Epidermal melanocyte (primary cell): ENCODE measurements at regions not wholly inside any gene's neighbourhood (a gene's known extent, or its start where the extent isn't known, plus 50 kb on each side); places are given as distances from the start of the nearest gene placed in this dataset.
"Not testable (repeated sequence)": the region's sequence is repeated elsewhere in the genome, so short reads cannot be mapped to it uniquely, and the experiment has no call there.

Experiments used
- DNase-seq: peaks from one replicate; pipeline ENCODE4 v3.0.0; 2011; ENCODE audit warnings: low spot score; ENCODE audit not compliant: insufficient read length

DNA sequence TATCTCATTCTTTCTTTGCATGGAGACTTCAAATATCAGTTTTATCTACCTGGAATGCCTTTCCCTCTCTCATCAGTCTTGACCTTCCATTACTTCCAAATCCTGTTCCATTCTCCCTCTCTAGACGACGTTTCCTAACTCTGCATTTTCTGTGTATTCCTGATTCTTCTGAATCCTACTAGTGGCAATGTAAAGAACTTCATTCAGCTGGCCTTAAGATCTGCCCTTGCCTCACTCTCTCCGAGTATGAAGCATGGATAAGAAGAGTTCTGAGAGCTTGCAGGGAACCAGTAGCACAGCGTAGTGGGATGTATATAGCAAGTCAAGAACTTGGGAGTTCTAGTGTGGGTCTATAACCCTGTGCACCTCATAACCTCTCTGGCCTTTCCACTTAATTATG lies 68.5 kb upstream of the HOXC13 start:
- DNase-seq = no peak

- no peak for DNase-seq
These were observed 67.3 kb upstream of the HOXC13 start for GRCh38 chr12:53871367-53871766.

- DNase-seq = no peak
These were observed 66.3 kb upstream of the HOXC13 start for GRCh38 chr12:53872367-53872766.

DNA sequence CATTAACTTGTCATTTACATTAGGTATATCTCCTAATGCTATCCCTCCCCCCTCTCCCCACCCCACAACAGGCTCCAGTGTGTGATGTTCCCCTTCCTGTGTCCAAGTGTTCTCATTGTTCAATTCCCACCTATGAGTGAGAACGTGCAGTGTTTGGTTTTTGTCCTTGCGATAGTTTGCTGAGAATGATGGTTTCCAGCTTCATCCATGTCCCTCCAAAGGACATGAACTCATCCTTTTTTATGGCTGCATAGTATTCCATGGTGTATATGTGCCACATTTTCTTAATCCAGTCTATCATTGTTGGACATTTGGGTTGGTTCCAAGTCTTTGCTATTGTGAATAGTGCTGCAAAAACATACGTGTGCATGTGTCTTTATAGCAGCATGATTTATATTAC lies 60.7 kb upstream of the HOXC13 start:
- DNase-seq = not testable (repeated sequence)

DNA sequence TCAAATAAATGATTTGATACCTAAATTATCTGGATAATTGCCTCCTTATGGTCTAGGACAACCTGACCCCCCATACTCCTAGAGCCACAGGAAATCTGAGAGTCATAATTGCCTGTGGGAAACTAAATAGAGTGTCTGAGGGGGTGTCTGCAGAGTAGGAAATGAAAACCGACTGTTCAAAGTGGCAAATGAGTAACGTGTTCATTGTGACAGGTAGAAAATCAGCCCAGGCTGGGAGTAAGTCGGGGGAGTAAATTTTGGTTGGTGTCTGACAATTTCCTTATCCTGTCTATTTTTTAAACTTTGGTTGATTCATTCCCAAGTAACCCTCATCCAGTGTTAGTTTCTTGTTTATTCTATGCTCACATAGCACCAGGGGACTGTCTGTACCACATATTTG lies 51.6 kb upstream of the HOXC13 start:
- no peak for DNase-seq

DNA sequence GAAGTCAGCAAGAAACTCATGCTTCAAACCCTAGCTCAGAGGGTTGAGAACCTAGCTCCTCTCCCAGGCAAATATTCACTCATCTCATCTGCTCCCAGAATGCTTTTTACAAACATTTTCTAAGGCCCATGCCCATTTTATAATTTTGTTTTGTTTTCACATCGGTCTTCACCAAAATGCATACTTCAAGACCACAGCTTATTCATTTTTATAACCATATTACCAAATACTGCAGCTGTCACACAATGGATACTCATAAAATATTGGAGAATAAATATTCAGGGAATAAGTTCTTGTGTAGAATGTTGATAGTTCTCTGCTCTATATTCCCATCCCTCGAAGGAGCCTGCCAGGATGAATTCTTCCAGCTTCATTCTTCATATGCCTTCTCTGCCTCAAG lies 50.8 kb upstream of the HOXC13 start:
- DNase-seq = no peak
